Liver (tissue), 3 donors: ENCODE measurements at regions not wholly inside any gene's neighbourhood (a gene's known extent, or its start where the extent isn't known, plus 50 kb on each side); places are given as distances from the start of the nearest gene placed in this dataset.

Experiments
- EGR1 ChIP-seq, 2 donors: IDR thresholded peaks; 2 replicates each; pipeline ENCODE4 v1.6.1; 2016 to 2018; ENCODE audit warnings: antibody characterized with exemption in 2 of 2, low read depth in 2 of 2
- GABPA ChIP-seq, 2 donors: IDR thresholded peaks in 1 of 2; conservative IDR thresholded peaks in 1 of 2; 2 replicates each; pipeline ENCODE4 v1.6.1; 2016; ENCODE audit warnings: antibody characterized with exemption in 2 of 2, mild to moderate bottlenecking in 1 of 2, moderate library complexity in 1 of 2
- HNF4A ChIP-seq, 2 donors: conservative IDR thresholded peaks; 2 replicates each; pipeline ENCODE4 v1.6.1; 2016; ENCODE audit warnings: antibody characterized with exemption in 2 of 2, mild to moderate bottlenecking in 2 of 2
- HNF4G ChIP-seq: IDR thresholded peaks from 2 replicates; pipeline ENCODE4 v1.6.1; 2016; ENCODE audit warnings: antibody characterized with exemption
- JUND ChIP-seq, 2 donors: IDR thresholded peaks; 2 replicates each; pipeline ENCODE4 v1.6.1; 2016; ENCODE audit warnings: antibody characterized with exemption in 2 of 2
- RAD21 ChIP-seq, 2 donors: IDR thresholded peaks; 2 replicates each; pipeline ENCODE4 v1.6.1; 2016; ENCODE audit warnings: antibody characterized with exemption in 2 of 2, mild to moderate bottlenecking in 2 of 2
- SP1 ChIP-seq: IDR thresholded peaks from 2 replicates; pipeline ENCODE4 v1.6.1; 2018; ENCODE audit warnings: antibody characterized with exemption, mild to moderate bottlenecking
- TAF1 ChIP-seq: conservative IDR thresholded peaks from 2 replicates; pipeline ENCODE4 v1.6.1; 2016; ENCODE audit warnings: antibody characterized with exemption, mild to moderate bottlenecking
- YY1 ChIP-seq: IDR thresholded peaks from 2 replicates; pipeline ENCODE4 v1.6.1; 2016; ENCODE audit warnings: antibody characterized with exemption, mild to moderate bottlenecking
- ZBTB33 ChIP-seq: IDR thresholded peaks from 2 replicates; pipeline ENCODE4 v1.6.1; 2016; ENCODE audit warnings: antibody characterized with exemption
- TF ChIP-seq, protein P1 (sequence below): fragments of 150-350 bp; IDR thresholded peaks from 2 replicates; pipeline ENCODE4 v1.5.1; 2017; ENCODE audit warnings: improper control_type of control experiment, low read depth, low read length; ENCODE audit not compliant: missing input control
- TF ChIP-seq, protein P2 (sequence below): IDR thresholded peaks from 2 replicates; pipeline ENCODE4 v1.6.1; 2016; ENCODE audit warnings: antibody characterized with exemption
- TF ChIP-seq, protein P3 (sequence below): IDR thresholded peaks from 2 replicates; pipeline ENCODE4 v1.6.1; 2016; ENCODE audit warnings: antibody characterized with exemption
- TF ChIP-seq, protein P4 (sequence below): IDR thresholded peaks from 2 replicates; pipeline ENCODE4 v1.6.1; 2016; ENCODE audit warnings: antibody characterized with exemption, mild to moderate bottlenecking
- donor health status: healthy.
- donor health status: healthy.

DNA sequence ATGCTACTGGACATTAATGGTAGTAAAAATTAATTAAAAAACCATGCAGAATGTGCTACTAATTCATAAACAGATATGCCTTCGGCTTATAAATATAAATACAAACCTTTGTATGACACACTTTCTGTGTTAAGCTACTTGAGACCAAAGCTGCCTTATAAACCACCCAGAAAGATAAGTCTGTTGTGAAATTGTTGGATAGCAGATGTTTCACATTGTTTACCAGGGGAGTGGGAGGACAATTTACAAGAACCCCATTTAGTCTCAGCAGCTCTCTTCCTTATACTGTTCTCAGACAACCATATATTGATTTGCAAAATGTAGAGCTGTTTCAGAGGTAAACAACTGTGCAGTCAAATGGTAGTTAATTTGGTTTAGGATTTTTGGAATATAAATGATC, 524.4 kb downstream of the PRR16 start:
- TF ChIP-seq YY1: no peak
- TF ChIP-seq, protein P1, sequence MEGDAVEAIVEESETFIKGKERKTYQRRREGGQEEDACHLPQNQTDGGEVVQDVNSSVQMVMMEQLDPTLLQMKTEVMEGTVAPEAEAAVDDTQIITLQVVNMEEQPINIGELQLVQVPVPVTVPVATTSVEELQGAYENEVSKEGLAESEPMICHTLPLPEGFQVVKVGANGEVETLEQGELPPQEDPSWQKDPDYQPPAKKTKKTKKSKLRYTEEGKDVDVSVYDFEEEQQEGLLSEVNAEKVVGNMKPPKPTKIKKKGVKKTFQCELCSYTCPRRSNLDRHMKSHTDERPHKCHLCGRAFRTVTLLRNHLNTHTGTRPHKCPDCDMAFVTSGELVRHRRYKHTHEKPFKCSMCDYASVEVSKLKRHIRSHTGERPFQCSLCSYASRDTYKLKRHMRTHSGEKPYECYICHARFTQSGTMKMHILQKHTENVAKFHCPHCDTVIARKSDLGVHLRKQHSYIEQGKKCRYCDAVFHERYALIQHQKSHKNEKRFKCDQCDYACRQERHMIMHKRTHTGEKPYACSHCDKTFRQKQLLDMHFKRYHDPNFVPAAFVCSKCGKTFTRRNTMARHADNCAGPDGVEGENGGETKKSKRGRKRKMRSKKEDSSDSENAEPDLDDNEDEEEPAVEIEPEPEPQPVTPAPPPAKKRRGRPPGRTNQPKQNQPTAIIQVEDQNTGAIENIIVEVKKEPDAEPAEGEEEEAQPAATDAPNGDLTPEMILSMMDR: no peak
- no peak for TF ChIP-seq JUND (IDR thresholded peaks at IDR 0.05)
- TF ChIP-seq, protein P2, sequence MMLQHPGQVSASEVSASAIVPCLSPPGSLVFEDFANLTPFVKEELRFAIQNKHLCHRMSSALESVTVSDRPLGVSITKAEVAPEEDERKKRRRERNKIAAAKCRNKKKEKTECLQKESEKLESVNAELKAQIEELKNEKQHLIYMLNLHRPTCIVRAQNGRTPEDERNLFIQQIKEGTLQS: no peak
- TF ChIP-seq TAF1: no peak
- TF ChIP-seq ZBTB33: no peak
- no peak for TF ChIP-seq SP1
- TF ChIP-seq, protein P3, sequence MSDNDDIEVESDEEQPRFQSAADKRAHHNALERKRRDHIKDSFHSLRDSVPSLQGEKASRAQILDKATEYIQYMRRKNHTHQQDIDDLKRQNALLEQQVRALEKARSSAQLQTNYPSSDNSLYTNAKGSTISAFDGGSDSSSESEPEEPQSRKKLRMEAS: no peak
- TF ChIP-seq RAD21 (IDR thresholded peaks at IDR 0.05): no peak
- no peak for TF ChIP-seq GABPA (IDR thresholded peaks at IDR 0.05 in 1 of 2, conservative IDR thresholded peaks at IDR 0.05 in 1 of 2)
- TF ChIP-seq, protein P4, sequence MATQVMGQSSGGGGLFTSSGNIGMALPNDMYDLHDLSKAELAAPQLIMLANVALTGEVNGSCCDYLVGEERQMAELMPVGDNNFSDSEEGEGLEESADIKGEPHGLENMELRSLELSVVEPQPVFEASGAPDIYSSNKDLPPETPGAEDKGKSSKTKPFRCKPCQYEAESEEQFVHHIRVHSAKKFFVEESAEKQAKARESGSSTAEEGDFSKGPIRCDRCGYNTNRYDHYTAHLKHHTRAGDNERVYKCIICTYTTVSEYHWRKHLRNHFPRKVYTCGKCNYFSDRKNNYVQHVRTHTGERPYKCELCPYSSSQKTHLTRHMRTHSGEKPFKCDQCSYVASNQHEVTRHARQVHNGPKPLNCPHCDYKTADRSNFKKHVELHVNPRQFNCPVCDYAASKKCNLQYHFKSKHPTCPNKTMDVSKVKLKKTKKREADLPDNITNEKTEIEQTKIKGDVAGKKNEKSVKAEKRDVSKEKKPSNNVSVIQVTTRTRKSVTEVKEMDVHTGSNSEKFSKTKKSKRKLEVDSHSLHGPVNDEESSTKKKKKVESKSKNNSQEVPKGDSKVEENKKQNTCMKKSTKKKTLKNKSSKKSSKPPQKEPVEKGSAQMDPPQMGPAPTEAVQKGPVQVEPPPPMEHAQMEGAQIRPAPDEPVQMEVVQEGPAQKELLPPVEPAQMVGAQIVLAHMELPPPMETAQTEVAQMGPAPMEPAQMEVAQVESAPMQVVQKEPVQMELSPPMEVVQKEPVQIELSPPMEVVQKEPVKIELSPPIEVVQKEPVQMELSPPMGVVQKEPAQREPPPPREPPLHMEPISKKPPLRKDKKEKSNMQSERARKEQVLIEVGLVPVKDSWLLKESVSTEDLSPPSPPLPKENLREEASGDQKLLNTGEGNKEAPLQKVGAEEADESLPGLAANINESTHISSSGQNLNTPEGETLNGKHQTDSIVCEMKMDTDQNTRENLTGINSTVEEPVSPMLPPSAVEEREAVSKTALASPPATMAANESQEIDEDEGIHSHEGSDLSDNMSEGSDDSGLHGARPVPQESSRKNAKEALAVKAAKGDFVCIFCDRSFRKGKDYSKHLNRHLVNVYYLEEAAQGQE: no peak
- TF ChIP-seq HNF4A (conservative IDR thresholded peaks at IDR 0.05): no peak
- no peak for TF ChIP-seq HNF4G
- TF ChIP-seq EGR1 (IDR thresholded peaks at IDR 0.05; ENCODE audit: low read depth in 2 of 2): no peak
